GM03348 (cell line): ENCODE measurements at regions not wholly inside any gene's neighbourhood (a gene's known extent, or its start where the extent isn't known, plus 50 kb on each side); places are given as distances from the start of the nearest gene placed in this dataset.
"Not testable (repeated sequence)": the region's sequence is repeated elsewhere in the genome, so short reads cannot be mapped to it uniquely, and the experiment has no call there.

Experiments used
- DNase-seq: peaks from one replicate; pipeline ENCODE4 v3.0.0; 2012; ENCODE audit warnings: low spot score

DNA sequence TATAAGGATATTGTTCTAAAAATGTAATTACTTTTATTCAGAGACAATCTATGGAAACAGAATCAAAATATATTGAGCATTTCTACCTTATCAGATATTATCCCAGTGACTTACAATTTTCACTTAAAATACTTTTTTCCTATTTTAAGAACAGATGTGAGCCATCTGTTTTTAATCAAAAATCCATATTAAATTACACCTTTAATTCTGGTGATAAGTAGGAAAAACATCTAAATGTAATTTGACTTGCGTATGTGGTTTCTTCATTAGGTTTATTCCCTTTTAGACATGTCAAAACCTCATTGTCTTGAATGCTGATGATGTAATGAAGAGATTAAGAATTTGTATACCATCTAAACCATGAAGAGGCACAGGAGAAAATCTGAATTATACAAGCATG, 1118.8 kb upstream of the TMPRSS15 start:
- DNase-seq: no peak

DNA sequence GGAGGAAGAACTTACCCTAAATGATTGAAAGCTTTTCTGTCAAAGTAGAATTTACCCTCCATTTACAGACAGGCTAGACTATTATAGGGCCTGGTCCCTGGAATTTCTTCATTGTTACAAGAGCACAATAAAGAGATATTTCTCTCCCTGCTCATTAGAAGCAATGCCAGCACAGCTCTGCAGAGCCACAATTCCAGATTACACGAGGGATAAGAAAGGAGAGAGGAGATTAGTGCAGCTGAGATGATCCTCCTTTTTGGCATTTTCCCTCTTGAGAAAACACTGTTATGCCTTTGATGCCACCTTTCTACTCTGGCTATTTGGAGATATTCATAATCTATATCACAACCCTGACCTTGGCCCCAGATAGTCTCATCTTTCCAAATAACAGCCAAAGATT, 1119.5 kb upstream of the TMPRSS15 start:
- DNase-seq: no peak

DNA sequence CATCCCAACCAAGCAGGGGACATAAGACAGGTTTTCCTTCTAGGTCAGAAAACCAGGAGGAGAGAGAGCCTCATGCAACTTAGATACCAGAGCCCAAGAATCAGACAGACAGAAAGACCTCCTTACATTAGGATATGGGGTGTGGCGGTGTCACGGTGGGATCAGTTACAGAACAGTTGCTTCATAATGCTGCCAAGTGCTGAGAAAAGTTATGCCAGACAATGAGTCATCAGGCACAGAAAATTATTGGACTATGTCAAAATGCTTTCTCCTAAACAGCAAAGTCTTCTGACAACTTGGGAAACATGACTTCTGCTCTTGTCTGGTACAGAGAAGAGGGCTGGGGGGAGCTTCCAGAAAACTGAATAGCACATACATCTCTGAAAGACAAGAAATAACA, 1120.2 kb upstream of the TMPRSS15 start:
- no peak for DNase-seq

DNA sequence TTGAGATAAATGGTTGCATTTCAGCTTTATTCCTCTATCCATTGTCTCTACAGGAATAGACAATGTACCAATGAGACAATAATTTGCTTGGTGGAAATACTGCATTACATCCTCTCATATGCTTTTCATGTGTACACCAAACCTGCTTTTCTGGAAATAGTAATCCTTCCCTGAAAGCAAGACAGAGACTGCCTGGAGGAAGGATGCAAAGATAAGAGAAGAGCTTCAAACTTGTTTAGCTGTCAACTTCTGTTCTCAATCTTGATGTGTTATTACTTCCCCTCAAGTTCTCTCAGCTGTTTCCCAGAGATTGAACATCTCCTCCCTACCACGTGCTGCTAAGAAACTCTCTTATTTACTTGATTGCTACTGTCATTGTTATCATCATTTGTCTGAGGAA, 1125.4 kb upstream of the TMPRSS15 start:
- DNase-seq: no peak

DNA sequence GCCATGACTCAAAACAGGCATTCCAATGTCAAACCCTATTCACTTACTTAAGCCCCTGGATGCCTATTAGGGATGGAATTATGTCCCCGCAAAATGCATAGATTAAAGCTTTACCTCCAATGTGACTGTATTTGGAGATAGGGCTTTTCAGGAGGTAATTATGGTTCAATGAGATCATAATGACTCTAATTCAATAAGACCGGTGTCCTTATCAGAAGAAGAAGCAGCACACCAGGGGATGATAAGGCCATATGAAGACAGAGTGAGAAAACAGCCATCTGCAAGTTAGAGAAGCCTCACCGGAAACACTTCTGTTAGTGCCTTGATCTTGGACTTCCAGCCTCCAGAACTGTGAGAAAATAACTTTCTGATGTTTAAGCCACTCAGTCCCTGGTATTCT, 1131.8 kb upstream of the TMPRSS15 start:
- no peak for DNase-seq

DNA sequence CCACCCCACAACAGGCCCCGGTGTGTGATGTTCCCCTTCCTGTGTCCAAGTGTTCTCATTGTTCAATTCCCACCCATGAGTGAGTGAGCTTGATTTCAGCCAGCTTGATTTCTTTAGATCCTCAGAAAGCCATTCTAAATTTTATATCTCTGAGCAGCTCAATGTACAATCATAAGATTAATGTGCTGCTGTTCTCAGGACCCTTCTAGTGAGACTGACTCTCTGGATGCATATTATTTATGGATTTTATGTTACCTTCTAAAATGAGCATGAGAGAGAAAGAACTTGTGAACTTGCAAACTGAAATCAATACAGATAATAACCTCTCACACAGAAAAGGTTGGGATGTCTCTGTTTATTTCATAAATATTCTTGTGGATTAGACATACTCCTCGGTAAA, 1133.5 kb upstream of the TMPRSS15 start:
- no peak for DNase-seq

DNA sequence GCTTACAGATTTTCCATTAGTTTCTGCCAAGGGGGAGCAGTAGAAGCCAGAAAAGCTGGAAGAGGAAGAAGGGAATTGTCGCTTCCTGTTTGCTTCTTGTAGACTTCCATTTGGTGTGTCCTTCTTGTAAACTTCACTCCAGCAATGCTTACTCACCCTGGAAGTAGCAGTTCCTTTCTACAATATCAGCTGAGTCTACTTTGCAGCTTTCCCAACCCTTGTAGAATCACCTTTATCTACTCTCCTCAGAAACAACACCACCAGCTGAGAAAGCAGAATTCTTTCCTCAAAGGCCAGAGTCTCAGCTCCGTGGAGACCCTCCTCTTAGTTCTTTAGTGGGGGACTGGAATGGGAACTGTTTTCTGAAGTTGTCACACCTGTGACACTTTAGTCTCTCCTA, 1136.7 kb upstream of the TMPRSS15 start:
- no peak for DNase-seq

DNA sequence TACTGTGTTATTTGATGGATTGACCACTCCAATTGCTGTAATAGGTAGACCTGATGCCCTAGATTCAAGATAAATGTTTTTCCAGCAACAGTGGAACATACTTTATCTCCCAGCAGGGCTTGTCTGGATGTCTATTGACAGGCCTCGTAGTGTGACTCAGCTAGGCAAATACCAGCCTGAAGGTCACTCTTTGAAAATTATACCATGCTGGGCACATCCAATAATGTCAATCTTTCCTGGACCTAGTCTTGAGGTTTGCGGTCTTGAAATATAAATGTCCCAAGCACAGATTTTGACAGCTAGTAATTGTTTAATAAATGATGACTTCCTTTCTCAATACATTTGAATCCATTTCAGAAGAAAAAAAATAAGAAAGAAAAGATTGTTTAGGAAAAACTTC, 1138.0 kb upstream of the TMPRSS15 start:
- DNase-seq: no peak

DNA sequence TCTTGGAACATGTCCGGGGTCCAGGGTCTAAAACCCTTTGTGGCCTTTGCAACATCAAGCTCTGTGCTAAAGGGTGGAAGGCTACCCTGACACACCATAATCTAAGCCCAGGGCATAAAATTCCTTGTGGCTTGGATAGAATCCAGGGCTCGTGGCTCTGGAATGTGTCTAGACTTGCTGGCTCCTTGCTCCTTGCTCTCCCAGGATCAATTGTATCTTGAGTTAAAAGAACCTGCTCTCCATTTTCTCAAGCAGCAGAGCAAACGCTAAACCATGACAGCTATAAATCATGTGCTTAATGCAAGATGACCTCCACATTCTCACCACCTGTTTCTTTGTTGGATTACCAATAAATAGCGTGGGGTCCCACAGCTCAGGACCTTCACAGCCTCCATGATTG, 1140.9 kb upstream of the TMPRSS15 start:
- DNase-seq: not testable (repeated sequence)

DNA sequence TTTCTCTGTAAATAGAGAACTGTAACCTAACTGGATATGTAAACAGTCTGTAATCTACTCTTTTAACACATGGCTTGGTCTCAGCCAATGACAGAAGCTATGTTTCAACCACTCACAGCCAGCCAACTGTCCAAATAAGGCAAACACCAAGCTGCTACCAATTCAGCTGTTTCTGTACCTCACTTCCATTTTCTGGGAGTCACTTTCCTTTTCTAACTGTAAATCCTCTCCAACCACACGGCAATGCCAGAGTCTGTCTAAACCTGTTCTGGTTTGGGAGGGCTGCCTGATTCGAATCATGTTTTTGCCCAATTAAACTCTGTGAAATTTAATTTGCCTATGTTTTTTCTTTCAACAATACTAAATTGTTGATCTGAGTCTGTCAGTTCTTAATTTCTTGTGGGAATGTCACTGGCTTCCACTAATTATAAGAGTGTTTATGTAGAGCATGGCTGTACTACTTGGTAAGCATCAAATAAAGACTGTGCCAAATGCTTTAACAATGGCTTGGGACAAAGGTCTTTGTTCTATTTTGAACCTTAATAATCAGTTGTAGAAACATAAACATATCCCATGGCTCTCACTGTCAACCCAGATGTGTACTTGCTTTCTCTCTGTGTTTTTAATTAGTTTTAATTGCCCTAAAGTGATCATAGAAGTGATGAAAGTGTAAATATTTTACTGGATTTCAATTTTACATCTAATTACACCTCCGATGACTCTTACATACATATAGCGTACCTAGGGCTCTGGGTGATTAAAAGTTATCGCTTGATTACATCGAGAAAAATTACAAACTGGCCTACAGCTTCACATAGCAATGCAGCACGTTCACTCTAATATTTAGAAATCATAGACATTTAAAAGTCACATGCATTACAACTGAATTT, 1144.6 kb upstream of the TMPRSS15 start:
- DNase-seq: no peak

DNA sequence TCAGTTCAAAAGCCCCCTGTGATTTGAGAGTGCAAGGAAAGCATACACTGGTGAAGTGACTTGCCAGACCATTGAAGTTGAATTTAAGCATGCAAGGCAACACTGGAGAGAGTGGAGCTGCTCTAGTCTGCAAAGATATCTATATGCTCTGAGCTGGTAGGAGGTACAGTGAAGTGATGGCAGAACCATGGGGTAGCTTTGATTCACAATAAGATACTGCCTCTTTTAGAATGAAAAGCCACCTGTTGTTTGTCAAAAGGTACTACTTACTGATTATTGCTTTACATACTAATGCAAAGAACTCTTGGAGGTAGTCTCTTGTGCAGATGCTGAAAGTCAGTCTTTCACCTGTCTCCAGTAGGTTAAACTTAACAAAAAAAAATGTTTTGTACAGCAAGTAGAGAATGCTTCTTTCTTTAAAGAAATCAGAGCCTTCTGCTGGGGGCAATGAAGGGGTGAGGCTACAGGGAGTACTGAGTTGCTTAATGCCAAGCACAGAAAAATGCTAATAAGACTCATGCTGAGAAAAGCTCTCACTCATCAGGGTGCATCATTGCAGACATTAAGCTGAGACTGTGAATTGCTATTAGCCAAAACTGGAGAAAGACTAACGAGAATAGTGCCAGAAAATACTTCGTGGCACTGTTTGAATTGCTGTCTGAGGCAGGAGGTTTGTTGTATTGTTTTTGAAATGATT, 1150.5 kb upstream of the TMPRSS15 start:
- DNase-seq: no peak

DNA sequence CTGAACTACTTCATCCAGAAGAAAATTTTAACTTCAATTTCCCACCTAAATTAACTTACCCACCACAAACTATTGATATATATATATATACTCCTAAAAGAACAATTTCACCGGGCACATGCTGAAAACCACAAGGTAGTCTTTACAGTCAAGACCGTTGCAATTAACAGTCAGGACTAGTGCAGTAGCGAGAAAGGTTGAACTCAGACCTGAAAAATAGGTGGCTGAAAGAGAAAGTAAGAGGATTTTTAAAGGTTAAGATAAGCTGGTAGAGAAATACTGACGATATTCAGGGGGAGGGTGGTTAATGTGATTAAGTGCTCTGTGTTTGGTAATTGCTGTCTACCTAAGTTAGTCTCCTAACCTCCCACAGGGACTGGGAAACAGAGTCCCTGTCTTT, 1153.5 kb upstream of the TMPRSS15 start:
- no peak for DNase-seq

DNA sequence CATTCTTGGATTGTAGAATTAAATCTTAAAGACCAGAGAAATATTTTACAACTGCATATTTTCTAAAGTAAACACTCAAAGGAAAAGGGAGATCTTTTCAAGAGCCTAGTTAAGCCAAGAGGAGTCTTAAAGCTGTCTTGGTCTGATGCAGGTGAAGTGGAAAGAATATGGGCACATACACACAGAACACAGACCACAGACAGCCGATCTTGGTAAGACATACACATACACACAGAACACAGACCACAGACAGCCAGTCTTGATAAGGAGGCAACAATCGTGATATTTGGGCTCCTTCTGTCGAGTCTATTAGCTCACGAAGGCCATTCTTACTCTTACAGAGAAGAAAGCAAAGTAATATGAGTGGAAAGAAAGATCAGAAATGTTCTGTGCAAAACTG, 1153.9 kb upstream of the TMPRSS15 start:
- no peak for DNase-seq

DNA sequence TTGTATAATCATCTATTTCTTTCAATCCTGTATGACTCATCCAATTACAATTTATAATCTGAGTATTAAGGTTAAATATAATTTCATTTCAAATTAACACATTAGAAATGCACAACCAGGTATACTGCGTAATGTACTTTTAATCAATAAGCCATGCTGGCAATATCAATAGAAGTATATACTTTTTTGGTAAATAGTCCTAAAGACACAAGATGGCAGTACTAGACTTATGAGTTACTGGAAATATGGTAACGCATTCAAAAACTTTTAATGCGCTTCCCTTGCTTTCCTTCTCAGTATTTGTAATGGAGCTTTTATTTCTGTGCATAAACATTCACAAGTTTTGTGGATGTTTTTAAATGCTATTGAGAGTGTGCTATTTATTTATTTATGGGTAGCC, 1162.0 kb upstream of the TMPRSS15 start:
- DNase-seq: no peak

DNA sequence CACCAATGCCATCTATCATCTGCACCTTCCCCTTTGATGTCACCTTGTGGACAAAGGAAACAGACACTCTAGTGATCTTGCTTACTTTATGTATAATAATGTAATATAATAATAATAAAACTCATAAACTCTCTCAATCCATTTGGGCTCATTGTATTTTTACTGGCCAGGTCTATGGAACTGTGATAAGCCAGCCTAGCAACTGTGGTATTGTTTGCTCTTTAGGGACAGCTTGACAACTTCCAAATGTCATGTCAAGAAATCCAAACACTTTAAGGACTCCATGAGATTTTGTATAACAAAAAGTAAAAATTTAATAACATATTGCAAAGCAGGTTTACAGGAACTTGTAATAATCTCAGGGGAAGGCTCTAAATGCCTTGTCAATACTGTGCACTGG, 1163.4 kb upstream of the TMPRSS15 start:
- DNase-seq: no peak

DNA sequence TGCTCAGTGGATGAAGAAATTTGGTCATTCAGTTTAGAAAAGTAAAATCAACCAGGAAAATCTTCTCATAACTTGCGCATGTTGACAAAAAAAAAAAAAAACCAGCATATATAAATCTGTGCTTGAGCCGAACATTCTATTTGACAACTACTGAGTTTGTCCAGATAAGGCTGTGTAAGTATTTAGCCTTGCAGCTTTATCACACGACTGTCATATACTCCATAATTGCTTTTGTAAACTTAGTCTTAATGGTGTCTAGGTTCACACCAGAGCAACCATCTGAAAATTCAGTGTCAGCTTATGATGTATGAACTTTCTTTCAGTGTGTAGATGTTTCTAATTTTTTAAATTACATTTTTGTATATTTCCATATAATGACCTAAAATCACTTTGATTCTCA, 1173.8 kb upstream of the TMPRSS15 start:
- DNase-seq: no peak

DNA sequence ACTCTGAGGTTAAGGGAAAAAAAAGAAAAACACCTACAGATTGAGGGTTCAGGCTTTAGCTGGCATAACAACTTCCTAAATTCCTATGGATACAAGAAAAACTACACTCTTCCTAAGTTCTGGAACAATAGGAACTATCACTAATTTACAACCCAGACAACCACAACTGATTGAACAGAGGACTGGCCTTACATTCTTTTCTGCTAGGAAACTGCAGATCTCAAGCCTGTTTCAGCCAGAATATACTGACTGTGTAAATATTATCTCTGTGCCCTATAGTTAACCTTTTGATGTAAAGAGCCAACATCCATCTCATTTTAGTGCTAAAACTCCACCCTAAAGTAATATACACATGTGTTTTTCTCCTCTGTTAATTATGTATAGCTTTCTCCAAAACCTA, 1186.5 kb upstream of the TMPRSS15 start:
- DNase-seq: no peak

DNA sequence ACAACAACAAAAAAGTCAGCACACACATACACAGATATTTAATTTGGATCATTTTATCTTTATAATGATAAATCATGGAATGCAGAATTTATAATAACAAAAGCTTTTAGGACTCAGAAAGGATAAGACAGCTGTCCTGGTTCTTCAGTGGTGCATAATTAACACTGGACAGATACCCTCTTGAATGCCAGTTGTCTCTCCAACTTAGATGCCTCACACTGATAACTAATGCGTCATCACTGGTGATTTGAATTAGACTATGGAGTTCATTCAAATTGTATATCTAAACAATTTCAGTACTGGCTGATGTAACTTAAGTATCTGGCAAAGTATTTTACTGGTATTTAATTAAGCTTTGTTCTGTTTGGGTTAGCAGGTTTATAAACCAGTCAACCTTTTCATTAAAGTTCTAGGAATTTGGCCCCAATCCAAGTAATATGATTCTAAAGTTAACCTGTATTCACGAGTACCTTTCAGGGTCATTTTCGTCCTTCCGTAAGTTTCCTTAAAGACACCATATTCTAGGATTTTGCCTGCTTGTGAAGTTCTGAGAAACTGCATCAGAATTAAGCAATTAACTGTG, 1199.5 kb upstream of the TMPRSS15 start:
- no peak for DNase-seq

DNA sequence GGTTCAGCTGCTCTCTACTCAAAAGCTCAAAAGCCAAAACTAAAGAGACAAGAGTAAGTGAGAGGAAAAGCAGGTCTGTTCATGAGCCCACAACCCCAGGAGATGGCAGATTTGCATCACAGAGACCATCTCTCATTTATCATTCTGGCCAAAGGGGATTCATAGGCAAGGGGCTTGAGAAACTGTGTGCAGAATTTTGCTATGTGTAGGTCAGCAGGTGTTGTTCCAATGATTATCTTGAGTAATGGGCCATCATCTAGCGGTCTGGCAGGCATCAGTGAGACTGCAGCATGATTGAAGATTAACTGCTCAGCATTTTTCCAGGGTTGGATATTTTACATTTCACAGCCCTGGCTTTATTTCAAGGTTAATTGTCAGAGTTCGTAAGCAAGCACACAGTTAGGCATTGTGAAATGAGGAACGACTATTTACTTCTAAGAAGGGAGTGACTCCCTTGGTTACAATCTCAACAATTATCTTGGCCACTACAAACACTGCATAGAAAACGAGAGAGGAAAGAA, 1204.6 kb upstream of the TMPRSS15 start:
- no peak for DNase-seq

DNA sequence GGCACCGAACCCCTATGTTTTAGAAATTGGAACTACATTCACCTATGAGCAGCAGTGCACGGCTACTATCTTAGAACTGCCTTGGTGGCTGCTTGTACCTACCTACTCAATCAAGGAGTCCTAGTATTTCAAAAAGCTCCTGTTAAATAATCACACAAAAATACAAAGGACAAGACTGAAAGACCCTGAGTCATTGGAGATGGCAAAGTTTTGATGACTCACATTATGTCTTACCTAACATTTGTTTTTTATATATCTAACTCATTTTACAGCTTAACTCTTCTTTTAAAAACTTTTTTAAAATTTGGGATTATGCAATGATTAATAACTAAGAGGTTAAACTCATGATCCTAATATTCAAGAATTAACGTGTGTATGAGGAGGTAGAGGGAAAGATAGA, 1206.0 kb upstream of the TMPRSS15 start:
- no peak for DNase-seq

DNA sequence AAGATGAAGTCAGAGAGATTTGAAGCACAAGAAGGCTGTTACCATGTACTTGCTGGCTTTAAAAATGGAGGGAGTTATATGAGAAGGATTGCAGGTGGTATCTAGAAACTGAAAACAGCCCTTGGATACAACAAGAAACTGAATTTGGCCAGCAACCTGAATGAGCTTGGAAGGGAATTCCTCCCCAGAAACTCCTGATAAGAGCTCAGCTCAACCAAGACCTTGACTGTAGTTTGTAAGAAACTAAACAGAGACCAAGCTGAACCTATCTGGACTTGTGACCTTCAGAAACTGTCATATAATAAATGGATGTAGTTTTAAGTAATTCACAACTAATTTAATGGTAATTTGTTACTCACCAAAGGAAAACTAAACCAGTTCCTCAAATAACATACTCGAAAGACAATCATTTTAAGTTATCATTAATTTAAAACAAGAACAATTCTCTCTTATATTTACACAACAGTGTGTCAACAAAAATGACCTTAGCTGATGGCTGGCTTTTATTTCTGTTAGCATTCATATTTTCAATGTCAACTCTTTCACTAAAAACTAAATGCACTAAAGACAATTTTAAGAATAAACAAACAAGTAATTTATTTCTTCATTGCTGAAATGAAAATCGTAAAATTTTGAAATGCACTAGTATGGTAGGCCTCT, 1218.4 kb upstream of the TMPRSS15 start:
- no peak for DNase-seq

DNA sequence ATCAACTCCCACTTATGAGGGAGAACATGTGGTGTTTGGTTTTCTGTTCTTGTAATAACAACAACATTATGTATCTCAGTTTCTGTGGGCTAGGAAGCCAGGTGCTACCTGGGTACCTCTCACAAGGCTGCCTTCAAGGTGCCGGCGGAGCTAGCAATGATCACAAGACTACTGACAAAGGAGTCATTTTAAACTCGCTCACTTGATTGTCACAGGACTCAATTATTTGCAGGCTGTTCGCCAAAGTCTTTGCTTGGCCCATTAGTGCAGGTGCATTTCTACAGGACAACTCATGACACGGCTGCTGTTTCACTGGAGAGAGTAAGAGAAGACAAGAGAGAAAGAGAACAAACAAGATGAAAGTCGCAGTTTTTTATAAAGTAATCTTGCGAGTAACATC, 1237.4 kb upstream of the TMPRSS15 start:
- no peak for DNase-seq

DNA sequence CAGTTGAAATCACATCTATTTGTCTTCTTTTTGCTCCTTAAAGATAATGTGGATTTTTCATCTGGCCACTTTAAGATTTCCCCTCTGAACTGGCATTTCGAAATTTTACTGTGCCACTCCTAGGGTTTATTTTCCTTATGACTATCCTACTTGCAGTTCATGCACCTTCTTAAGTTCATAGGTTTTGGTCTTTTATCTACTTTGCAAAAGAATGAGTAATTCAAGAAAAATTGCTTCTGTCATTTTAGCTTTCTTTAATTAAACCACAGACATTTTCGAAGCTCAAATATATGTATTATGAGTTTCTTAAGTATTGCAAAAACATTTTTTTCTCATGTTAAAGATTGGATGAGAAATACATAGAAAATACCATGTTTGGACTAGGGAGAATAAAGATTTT, 1244.8 kb upstream of the TMPRSS15 start:
- no peak for DNase-seq
